ENCODE measurements at regions not wholly inside any gene's neighbourhood (a gene's known extent, or its start where the extent isn't known, plus 50 kb on each side); places are given as distances from the start of the nearest gene placed in this dataset.

GRCh38 chr1:229207916-229208315, 63.0 kb upstream of the RAB4A start:
- DNase-seq (no peak), ATAC-seq (no peak)
- intact Hi-C loops (cut with micrococcal nuclease), result no loop called here

DNA sequence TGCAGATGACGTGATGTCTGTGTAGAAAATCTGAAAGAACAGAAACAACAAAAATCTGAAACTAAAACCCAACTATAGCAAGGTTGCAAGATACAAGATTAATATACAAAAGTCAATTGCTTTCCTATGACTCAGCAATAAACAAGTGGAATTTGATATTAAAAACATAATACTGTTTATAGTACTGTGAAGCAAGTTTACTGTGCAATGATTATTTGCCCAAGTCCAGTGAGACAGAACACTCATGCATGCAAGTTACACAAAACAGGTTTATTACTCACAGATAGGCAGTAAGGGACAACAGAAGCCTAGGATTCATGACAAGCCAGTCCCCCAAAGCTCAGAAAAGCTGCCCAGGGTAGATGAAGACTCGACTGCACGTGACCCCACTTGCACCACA, 62.4 kb upstream of the RAB4A start:
- ATAC-seq, result no peak
- intact Hi-C loops (cut with micrococcal nuclease), result no loop called here
- DNase-seq, result no peak

DNA sequence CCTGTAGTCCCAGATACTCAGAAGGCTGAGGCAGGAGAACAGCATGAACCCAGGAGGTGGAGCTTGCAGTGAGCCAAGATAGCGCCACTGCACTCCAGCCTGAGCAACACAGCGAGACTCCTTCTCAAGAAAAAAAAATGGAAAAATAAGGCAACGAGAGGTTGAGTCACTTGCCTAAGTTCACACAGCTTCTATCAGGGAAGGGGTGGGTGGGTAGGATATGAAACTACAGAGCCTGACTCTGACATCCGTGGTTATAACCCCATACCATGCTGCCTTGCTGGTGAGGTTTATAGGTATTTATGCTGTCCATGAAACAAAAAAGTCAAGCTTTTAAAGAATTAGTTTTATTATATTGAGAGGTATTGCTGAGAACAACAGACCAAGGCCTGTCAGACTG, 61.5 kb upstream of the RAB4A start:
- DNase-seq, result no peak
- ATAC-seq, result no peak
- intact Hi-C loops (cut with micrococcal nuclease), result no loop called here

GRCh38 chr1:229209816-229210215, 61.1 kb upstream of the RAB4A start:
- ATAC-seq (no peak), DNase-seq (no peak)
- intact Hi-C loops (cut with micrococcal nuclease), result no loop called here

DNA sequence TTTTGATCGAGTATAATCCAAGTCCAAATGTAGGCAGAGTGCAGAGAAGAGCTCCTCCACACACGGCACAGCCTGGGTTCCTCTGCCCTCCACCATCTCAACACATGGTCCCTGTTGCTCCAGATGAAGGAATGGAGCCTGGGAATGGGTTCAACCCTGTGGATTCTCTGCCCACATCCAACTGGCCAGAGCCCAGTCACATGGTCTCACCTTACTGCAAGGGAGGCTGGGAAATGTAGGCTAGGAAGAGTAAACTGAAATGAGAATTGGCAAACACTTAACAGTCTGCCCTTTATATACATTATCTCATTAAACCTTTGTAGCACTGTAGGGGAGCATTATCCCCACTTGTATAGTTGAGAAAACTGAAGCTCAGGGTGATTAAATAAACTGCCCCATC, 60.1 kb upstream of the RAB4A start:
- intact Hi-C loops (cut with micrococcal nuclease), result no loop called here
- DNase-seq (no peak), ATAC-seq (no peak)

DNA sequence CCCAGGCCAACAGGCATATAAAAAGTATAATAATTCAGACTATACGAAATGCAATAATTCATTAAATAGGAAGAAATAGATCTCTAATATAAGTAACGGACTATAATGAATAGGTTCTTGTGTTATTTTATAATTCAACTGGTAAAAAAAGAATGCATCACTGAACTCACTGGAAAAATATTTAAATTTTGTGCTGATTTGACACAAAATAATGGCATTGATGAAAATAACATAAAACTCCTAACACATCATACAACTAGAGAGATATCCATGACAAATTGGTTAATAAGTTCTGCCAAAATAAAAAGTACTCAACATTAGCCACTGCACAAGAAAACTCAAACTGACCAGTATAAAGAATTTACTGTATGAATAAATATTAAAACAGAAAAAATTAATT, 57.1 kb upstream of the RAB4A start:
- intact Hi-C loops (cut with micrococcal nuclease), result no loop called here
- ATAC-seq, result no peak
- DNase-seq, result no peak

- intact Hi-C loops (cut with micrococcal nuclease), result no loop called here
- DNase-seq (no peak), ATAC-seq (no peak)
Observed at GRCh38 chr1:229217716-229218115, 53.2 kb upstream of the RAB4A start.

DNA sequence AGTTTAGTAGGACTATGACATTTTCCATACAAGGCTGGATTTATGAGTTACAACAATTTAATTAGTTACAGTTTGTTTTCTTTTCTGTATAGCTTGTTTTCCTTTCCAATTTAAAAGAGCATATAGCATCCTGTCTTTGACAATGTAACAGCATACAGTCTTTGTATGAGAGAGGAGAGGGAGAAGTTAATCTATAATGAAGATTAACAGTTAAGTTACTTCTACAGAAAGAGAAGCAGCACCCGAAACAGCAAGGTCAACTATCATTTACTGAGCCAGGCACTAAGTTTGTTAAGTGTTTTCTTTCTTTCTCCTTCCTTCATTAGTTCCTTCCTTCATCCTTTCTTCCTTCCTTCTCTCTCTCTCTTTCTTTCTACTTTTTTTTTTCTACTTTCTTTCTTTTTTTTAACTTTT, 52.3 kb upstream of the RAB4A start:
- intact Hi-C loops (cut with micrococcal nuclease), result no loop called here
- no peak for DNase-seq
- ATAC-seq, result no peak

DNA sequence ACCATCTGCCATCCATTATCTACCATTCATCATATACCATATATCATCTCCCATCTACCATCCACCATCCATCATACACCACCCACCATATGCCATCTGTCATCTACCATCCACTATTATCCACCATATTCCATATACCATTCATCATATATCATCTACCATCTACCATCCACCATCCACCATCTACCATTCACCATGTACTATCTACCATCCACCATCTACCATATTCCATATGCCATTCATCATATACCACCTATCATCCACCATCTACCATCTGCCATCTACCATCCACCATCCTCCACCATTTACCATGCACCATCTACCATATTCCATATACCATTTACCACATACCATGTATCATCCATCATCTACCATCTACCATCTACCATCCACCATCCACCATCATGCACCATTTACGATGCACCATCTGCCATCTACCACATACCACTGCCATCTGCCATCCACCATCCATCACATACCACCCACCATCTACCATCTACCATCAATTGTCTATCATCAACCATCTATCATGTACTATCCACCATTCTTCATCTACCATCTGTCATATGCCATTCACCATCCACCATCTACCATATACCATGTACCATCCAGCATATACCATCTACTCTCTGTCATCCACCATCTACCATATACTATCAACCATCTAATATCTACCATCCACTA, 50.6 kb upstream of the RAB4A start:
- intact Hi-C loops (cut with micrococcal nuclease), result no loop called here
- no peak for ATAC-seq
- no peak for DNase-seq

GRCh38 chr1:229221106-229222019, 49.5 kb upstream of the RAB4A start:
- ATAC-seq (no peak), DNase-seq (no peak)
- intact Hi-C loops (cut with micrococcal nuclease), result no loop called here
